Stimulated activated CD4-positive, alpha-beta T cell treated with anti-CD3 and anti-CD28 coated beads, Interleukin-4, amount 100 ng/mL, for 1 hour (primary cell): ENCODE measurements at regions not wholly inside any gene's neighbourhood (a gene's known extent, or its start where the extent isn't known, plus 50 kb on each side); places are given as distances from the start of the nearest gene placed in this dataset.
"Not testable (repeated sequence)": the region's sequence is repeated elsewhere in the genome, so short reads cannot be mapped to it uniquely, and the experiment has no call there.

Experiments
- DNase-seq: peaks from one replicate; pipeline ENCODE4 v3.0.0-alpha.2; 2020

DNA sequence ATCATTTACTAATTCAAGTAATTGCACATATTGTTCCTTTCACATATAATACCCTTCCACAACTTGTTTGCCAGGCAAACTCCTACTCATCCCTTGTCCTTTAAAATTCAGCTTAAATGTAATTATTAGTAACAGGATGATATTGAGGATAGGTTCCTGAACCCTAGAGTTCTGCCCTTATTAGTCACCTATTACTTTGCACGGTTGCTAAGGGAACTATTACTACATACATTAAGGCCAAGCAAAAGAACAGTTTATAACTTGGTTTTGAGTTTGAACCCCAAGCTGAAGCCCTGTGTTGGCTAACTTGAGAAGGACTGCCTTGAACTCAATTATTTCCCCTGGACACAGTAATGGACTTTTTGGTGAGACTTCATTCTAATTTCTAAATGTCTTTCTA lies 529.7 kb downstream of the IGSF11 start:
- DNase-seq = no peak

DNA sequence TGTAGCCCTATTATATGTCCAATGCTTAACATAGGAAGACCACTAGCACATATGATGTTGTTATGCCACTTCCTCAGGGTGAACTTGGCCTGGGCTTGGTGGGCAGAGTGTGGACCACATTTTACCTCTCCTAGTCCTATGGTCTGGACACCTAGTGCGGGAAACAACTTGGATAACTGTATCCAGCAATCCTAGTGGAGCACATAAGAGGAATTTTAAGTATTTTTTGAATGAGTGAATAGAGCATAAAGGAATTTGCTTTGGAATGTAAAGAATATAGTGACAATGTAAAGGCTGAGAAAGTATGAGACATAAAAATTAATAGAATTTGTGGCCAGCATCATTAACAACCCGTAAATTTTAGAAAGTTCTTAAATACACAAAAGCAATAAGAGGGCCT lies 528.9 kb downstream of the IGSF11 start:
- DNase-seq = no peak

DNA sequence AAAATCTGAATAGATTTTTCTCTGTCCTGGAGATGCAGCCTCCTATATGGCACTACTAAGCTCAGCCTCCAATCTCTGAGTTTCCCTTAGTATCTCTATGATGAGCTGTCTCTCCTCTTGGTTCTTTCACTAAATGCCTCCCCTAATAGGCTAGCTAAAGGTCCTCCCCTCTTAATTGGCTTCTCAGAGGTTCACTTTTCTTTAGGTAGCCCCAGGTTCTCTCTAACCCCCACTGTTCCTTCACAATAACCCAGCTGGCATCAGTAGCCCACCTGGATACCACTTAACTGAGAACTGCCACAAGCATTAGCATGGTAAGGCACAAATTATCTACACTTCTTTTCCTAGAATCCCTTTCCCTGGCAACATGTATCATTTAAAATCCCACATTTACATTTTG lies 523.2 kb downstream of the IGSF11 start:
- DNase-seq = no peak

DNA sequence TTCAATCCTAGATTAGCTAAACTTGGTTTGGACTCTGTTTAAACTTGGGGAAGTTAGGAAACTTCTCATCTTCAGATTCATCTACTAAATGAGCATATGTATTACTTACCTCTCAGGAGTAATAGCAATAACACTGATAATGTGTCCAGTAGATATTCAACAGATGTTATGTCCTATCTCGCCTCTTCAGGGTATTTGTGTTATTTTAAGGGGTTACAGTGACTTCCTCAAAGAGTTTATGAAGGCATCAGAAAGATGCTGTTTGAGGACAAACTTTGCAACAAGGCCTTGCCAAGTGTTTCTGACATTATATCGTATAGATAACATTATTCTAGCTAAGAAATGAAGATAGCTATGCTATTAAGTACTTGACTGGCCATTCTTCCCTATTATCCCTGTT lies 522.3 kb downstream of the IGSF11 start:
- DNase-seq = no peak

DNA sequence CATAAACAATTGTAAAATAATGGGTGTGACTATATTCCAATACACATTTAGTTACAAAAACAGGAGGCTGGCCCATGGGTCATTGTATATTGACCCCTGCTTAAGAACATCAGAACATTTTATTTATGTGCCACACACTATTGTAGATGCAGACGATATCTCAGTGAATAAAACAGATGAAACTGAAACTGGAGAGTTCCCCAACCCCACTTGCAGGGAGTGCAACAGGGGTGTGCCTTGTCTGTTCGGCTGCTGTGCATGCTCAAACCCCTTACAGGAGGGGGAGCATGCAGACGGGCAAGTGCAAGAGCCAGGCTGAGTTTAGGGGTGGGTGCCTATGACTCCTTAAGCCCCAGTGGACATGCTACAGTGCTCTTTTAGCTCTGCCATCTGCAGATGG lies 509.6 kb downstream of the IGSF11 start:
- DNase-seq = no peak

DNA sequence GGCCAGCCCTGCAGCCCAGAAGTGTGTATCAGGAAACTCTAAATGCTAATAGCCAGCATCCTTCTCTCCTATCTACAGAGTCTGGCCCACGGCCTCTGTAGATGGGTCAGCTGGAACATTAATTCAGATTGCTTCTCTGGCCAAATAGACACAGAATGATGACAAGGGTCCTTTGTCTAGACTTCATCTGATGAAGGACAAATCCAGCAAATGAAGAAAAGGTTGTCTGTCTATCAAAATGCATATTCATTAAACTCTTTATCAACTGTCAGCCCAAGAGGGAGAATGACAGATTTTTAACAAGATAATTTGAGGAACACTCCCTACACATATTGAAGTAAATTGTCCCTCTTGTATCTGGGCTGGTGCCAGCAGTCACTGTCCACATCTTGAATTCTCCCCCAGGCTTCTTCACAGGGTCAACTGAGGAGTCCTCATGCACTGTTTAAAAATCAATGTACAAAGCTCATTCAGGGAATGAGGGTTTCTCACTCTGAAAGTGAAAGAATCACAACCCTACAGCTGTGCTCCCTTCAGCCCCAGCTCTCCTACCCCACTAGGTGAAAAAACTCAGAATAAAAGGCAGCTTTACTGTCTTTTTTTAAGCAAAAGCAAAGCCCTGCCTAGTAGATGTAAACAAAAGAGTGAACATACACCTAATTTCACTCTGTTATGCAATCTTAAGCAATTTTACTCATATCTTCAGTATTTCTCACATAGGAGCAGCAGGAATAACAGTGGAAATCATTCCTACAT lies 507.7 kb downstream of the IGSF11 start:
- no peak for DNase-seq

DNA sequence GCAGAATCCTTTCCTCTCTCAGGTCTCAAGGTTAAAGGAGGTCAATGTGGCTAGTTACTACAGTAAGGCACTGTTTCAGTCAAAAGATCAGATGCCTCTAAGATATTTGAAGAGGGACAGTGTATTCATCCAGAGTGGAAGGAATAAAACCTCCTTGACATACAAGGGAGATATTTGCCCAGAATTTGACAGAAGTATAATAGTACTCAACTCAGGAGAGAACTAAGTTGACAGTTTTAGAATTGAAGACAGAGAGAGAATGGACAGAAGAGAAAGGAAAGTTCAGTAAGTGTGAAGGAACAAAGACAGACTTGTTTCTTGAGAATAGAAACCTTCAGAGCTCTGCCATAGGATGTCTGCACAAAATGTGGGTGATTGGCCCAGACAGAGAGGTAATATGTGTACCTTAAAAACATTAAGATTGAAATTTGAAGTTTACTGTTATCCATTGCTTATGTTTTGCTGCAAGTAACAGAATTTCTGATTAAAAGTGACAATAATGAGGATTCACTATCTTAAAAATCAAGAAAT lies 507.1 kb downstream of the IGSF11 start:
- no peak for DNase-seq

DNA sequence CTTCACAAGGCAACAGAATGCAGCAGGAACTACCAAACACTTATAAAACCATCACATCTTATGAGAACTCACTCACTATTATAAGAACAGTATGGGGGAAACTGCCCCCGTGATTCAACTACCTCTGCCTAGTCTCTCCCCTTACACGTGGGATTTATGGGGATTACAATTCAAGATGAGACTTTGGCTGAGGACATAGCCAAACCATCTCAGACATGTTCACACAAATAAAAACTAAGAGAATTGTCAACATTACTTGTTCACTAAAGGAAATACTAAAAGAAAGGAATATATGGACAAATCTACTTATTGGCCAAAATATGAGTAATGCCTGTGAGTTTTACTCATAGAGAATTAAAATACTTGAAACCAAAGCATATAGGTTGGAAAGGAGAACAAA lies 505.1 kb downstream of the IGSF11 start:
- DNase-seq = no peak

DNA sequence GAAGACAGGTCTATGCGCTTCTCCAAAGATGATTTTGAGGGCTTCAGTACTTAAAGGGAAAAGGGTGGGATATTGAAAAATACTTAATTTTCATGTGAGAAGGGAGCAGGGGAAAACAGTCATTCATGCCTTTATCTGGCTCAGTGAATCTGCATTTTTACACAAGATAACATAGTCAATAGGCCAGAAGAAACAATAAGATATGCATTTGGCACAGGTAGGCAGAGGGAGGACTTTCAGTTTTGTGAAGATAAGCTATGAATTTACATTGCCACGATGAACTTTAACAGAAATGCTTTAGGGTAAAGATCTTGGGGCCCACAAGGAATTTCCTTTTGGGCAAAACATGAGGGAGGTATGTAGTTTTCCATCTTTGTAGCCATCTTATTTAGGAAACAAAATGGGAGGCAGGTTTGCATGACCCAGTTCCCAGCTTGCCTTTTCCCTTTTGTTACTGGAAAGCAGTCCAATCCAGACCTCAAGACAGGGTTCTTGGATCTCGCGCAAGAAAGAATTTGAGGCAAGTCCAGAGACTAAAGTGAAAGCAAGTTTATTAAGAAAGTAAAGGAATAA lies 504.2 kb downstream of the IGSF11 start:
- DNase-seq = no peak

DNA sequence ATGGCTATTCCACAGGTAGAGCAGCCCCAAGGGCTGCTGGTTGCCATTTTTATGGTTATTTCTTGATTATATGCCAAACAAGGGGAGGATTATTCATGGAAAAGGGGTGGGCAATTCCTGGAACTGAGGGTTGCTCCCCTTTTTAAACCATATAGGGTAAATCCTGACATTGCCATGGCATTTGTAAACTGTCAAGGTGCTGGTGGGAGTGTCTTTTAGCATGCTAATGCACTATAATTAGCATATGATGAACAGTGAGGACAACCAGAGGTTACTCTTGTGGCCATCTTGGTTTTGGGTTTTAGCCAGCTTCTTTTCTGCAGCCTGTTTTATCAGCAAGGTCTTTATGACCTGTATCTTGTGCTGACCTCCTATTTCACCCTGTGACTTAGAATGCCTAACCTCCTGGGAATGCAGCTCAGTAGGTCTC lies 503.7 kb downstream of the IGSF11 start:
- DNase-seq = not testable (repeated sequence)

DNA sequence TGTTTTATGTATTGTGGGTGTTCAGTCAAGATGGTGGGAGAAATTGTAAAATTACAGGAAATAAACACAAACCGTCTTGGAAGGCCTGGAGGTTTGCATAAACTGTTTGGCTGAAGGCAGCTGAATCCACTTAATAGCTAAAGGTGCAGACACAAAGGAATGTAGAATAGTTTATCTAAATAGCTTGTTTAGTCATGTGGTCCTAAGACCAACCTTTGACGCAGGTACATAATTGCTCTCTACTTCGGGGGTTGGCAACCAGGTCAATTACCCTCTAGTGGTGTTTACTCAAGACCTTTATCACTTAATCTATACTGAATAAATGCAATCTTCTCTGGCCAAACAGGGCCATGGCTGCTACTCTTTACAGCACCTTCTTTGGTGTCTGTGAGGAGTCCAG lies 502.8 kb downstream of the IGSF11 start:
- DNase-seq = no peak

DNA sequence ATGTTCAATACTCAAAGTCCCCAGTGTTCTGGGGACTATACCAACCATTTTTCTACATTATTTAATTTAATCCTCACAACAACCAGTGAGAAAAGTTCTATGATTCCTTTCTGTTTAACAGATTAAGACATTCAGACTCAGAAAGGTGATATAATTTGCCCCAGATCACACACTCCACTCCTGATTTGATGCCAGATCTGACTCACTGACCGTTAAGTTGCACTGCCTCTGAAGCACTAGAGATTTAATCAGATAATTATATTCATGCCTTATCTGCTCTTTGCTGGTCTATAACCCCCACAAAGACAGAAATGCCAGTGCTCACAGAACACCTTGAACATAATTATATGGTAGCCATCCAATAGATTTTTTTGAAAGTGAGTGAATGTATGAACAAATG lies 501.0 kb downstream of the IGSF11 start:
- DNase-seq = no peak

DNA sequence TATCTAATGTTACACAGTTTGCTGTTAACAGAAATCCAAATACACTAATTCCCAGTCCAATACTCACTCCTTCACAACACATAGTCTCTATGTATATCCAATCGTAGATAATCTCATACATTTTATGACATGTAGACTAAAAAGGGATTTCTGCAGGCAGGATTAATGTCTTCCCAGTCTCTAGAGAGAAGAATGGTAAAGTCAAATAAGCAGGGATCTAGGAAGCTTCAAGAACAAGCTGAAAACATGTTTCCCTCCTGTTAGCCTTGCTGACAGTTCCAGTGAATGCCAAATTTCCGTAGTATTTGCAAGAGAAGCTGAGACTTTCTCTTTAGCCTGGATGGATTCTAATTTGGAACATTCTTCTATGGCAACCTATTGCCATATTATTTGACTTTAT lies 500.1 kb downstream of the IGSF11 start:
- no peak for DNase-seq

DNA sequence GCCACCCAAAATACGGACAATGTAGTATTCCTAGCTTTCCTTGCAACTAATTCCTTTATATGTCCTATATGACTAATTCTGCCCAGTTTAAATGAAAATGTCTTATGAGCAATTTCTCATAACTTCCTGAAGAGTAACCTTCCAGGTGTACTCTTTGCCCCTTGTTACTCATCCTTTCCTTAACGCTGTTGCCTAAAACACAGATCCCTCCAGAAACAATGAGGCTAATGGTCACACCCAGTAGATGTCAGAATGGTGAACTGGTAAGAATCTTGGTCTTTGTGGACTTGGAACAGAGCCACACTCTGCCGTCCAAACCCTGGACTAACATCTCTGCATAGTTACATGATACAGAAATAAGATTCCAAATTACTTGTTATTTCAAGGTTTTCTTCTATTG lies 497.9 kb downstream of the IGSF11 start:
- no peak for DNase-seq

DNA sequence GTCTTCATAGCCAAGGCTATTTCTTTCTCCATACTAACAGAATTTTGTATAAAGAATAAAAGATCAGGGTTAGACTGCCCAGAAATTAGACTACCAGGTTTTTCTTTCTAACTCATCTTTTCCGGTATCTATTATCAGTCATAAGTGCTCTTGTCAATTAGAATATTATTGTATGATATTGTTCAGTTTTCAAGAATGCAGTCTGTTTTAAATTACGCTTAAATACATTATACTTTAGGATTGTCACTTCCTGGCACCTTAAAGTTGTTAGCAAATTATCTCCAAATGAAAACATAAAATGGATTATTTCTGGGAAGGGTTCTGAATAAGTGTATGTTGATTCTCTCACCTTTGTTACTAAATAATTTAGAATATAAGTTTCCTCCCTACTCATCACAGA lies 497.2 kb downstream of the IGSF11 start:
- no peak for DNase-seq

DNA sequence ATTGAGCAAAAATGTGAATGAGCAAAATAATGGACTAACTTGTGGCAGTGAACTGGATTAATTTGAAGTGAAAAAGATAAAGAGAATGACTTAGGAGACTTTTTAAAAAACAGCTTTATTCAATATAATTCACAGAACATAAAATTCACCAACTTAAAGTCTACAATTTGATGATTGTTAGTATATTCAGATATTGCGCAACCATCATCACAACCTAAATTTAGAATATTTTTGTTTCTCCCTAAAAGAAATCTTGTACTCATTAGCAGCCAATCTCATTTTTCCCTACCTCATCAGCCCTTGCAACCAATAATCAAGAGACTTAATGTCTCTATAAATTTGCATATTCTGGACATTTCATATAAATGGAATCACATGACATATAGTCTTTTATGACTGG lies 496.5 kb downstream of the IGSF11 start:
- no peak for DNase-seq

DNA sequence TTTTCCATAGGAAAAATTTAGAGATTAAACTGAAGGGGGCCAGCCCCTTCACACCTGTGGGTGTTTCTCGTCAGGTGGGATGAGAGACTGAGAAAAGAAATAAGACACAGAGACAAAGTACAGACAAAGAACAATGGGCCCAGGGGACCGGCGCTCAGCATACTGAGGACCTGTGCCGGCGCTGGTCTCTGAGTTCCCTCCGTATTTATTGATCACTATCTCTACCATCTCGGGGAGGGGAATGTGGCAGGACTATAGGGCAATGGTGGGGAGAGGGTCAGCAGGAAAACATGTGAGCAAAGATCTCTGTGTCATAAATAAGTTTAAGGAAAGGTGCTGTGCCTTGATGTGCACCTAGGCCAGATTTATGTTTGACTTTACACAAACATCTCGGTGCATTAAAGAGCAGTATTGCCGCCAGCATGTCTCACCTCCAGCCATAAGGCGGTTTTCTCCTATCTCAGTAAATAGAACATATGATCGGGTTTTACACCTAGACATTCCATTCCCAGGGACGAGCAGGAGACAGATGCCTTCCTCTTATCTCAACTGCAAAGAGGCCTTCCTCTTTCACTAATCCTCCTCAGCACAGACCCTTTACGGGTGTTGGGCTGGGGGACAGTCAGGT lies 494.7 kb downstream of the IGSF11 start:
- DNase-seq = not testable (repeated sequence)

DNA sequence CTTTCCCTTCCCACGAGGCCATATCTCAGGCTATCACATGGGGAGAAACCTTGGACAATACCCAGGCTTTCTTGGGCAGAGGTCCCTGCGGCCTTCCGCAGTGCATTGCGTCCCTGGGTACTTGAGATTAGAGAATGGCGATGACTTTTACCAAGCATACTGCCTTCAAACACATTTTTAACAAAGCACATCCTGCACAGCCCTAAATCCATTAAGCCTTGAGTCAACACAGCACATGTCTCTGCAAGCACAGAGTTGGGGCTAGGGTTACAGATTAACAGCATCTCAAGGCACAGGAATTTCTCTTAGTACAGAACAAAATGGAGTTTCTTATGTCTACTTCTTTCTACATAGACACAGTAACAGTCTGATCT lies 494.2 kb downstream of the IGSF11 start:
- not testable (repeated sequence) for DNase-seq

DNA sequence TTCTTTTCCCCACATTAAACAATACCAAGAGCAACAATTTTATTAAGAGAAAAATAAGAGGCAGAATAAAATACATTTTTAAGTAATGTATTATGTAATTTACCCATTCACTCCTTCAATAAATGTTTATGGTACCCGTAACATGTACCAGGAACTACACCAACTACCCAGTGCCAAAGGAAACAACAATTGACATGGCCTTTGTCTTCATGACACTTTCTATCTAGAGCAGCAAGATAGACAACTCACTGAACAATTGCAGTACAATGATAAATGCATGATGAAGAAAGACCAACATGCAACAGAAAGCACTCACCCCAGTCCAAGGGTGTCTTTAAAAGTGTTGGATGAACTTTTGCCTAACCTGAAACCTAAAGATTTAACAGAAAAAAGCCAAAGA lies 493.8 kb downstream of the IGSF11 start:
- DNase-seq = no peak

DNA sequence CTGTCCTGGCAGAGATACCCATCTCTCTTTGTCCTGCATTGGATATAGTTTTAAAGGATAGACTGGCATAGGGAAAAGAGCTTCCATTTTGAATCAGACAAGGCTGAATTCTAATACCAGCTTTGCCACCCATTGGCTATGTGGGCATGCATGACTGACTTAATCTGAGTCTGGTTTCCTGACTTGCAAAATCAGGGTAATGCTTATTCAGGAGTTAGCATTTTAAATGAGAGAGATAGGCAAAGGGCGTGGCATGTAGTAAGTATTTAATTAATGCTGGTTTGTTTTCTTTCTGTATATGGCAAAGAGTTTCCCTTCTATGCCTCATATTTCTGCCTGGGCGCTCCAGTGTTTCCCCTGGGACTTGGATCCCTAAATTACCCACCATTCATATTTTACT lies 492.9 kb downstream of the IGSF11 start:
- DNase-seq = no peak

DNA sequence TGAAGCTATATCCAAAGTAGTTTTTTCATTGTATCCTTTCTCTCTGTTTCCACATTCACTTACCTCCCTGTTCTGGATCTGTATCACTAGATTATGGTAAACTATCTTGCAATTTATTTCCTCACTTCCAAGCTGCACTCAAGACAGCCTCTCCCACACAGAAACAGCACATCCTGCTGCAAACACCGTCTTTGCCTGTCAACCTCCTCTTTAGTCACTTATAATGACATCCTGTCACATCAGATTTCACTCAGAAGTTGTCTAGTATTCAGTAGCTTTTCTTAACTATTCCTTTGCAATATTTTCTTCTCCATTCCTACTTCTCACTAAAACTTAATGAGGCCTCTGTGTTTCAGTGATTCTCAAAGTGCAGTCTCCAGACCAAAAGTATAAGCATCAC lies 490.8 kb downstream of the IGSF11 start:
- no peak for DNase-seq

DNA sequence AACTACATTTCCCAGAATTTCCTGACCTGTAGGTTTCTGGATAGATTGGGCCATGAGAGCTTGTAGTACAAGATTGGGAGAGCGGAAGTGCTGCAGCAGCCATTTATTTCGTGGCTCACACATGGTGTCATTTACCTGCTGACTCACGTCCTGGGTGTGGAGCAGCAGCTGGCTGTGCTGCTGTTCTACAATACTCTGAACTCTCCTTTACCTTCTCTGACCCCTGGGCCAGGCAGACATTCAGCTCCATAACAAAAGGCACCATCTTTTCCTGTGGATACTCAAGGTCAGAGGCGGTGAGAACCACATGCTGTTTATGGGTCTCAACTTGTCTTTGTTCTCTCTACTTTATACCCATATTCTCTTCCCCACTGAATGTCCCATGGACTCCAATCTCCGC lies 490.2 kb downstream of the IGSF11 start:
- DNase-seq = no peak

DNA sequence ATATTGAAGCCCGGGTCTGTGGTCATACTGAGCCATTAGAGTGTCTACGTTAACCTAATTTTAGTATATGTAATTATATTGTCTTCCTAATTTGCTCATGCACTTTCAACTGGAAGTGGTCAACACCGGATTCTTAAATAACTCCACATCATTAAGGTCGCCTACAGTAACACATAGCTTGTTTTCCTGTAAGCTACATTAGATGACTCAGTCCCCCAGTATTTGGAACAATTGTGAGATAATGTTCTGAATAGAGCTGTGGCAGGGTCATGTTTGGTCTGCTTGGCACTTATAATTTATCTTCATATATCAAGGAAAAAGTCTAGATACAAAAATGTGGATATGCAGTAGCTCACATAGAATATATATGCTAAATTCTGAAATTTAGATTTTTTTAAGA lies 486.2 kb downstream of the IGSF11 start:
- DNase-seq = no peak

DNA sequence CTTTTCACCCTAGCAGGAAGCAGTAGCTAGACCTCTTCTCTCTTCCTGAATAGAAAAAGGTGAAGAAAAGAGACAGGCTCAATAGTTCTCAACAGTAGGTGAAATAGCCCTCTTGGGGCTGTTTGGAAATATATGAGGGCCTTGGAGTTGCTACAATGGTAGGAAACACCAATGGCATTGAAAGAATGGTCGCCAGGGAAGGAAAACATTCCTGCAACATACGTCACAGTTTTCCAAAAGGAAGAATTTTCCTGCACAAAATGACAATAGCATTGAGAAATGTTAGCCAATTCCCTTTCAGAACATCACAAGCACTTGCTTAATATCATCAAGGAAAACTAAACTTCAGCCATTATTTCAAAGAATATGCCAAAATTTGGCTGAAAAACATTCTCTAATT lies 484.5 kb downstream of the IGSF11 start:
- DNase-seq = no peak
